Trophoblast cell (in vitro differentiated cells and primary cell): ENCODE measurements at regions not wholly inside any gene's neighbourhood (a gene's known extent, or its start where the extent isn't known, plus 50 kb on each side); places are given as distances from the start of the nearest gene placed in this dataset.
"Not testable (repeated sequence)": the region's sequence is repeated elsewhere in the genome, so short reads cannot be mapped to it uniquely, and the experiment has no call there.

Experiments used
- DNase-seq, 2 donors: peaks; one replicate each; pipeline ENCODE4 v3.0.0-alpha.2; 2016
- H2AFZ ChIP-seq: 2 replicates; pipeline ENCODE4 v1.6.1; 2013; ENCODE audit warnings: low read length, moderate library complexity, mild to moderate bottlenecking; ENCODE audit not compliant: insufficient read depth, poor library complexity
- H2AK5ac ChIP-seq: 2 replicates; pipeline ENCODE4 v1.6.1; 2013; ENCODE audit warnings: mild to moderate bottlenecking, low read length
- H2BK120ac ChIP-seq: 2 replicates; pipeline ENCODE4 v1.6.1; 2013; ENCODE audit warnings: low read length, mild to moderate bottlenecking, moderate library complexity; ENCODE audit not compliant: insufficient read depth, poor library complexity
- H2BK12ac ChIP-seq: 2 replicates; pipeline ENCODE4 v1.6.1; 2013; ENCODE audit warnings: mild to moderate bottlenecking, low read length, moderate library complexity
- H2BK5ac ChIP-seq: 2 replicates; pipeline ENCODE4 v1.6.1; 2013; ENCODE audit warnings: low read length, low read depth, moderate library complexity, mild to moderate bottlenecking; ENCODE audit not compliant: poor library complexity
- H3K14ac ChIP-seq: 2 replicates; pipeline ENCODE4 v1.6.1; 2013; ENCODE audit warnings: mild to moderate bottlenecking, low read length
- H3K18ac ChIP-seq: 2 replicates; pipeline ENCODE4 v1.6.1; 2013; ENCODE audit warnings: mild to moderate bottlenecking, low read length
- H3K23ac ChIP-seq: 2 replicates; pipeline ENCODE4 v1.6.1; 2013; ENCODE audit warnings: low read length
- H3K27ac ChIP-seq: 2 replicates; pipeline ENCODE4 v1.5.1; 2013; ENCODE audit warnings: low read depth, mild to moderate bottlenecking, inconsistent platforms, low read length, moderate library complexity
- H3K27me3 ChIP-seq: 2 replicates; pipeline ENCODE4 v1.6.1; 2013; ENCODE audit warnings: inconsistent platforms, mild to moderate bottlenecking, low read length, moderate library complexity; ENCODE audit not compliant: insufficient read depth
- H3K36me3 ChIP-seq, 2 experiments: 1 replicate in 1 of 2; 2 replicates in 1 of 2; pipeline ENCODE4 v1.6.1; 2013; ENCODE audit warnings: low read length in 2 of 2, mild to moderate bottlenecking in 2 of 2, moderate library complexity in 1 of 2; ENCODE audit not compliant: insufficient read depth in 2 of 2, control insufficient read depth in 1 of 2
- H3K4ac ChIP-seq: 2 replicates; pipeline ENCODE4 v1.6.1; 2013; ENCODE audit warnings: low read depth, mild to moderate bottlenecking, low read length, moderate library complexity
- H3K4me1 ChIP-seq, 2 experiments: 1 replicate in 1 of 2; 2 replicates in 1 of 2; pipeline ENCODE4 v1.6.1; 2013; ENCODE audit warnings: low read length in 2 of 2, mild to moderate bottlenecking in 2 of 2, moderate library complexity in 1 of 2; ENCODE audit not compliant: insufficient read depth in 2 of 2, control insufficient read depth in 1 of 2
- H3K4me2 ChIP-seq: 2 replicates; pipeline ENCODE4 v1.6.1; 2013; ENCODE audit warnings: inconsistent platforms, mild to moderate bottlenecking, low read length, moderate library complexity
- H3K4me3 ChIP-seq: 2 replicates; pipeline ENCODE4 v1.5.1; 2013; ENCODE audit warnings: mild to moderate bottlenecking, low read depth, low read length, inconsistent platforms
- H3K79me1 ChIP-seq: one replicate; pipeline ENCODE4 v1.6.1; 2013; ENCODE audit warnings: low read length
- H3K79me2 ChIP-seq: 2 replicates; pipeline ENCODE4 v1.6.1; 2013; ENCODE audit warnings: low read length, mild to moderate bottlenecking; ENCODE audit not compliant: control insufficient read depth, insufficient read depth, poor library complexity
- H3K9ac ChIP-seq: 2 replicates; pipeline ENCODE4 v1.6.1; 2013; ENCODE audit warnings: mild to moderate bottlenecking, low read length
- H3K9me3 ChIP-seq: 2 replicates; pipeline ENCODE4 v1.6.1; 2013; ENCODE audit warnings: low read depth, mild to moderate bottlenecking, control low read depth, inconsistent platforms, low read length; ENCODE audit not compliant: insufficient read depth
- H4K12ac ChIP-seq: 2 replicates; pipeline ENCODE4 v1.6.1; 2013; ENCODE audit warnings: low read depth, mild to moderate bottlenecking, low read length, moderate library complexity
- H4K8ac ChIP-seq: 2 replicates; pipeline ENCODE4 v1.6.1; 2013; ENCODE audit warnings: low read depth, mild to moderate bottlenecking, low read length, moderate library complexity
- H4K91ac ChIP-seq: one replicate; pipeline ENCODE4 v1.6.1; 2013; ENCODE audit warnings: low read depth, mild to moderate bottlenecking, low read length, moderate library complexity
- WGBS: extraction: QIAGEN DNeasy Blood & Tissue Kit; methylation state at CpG from one replicate; pipeline ENCODE4 v1.1.7; 2013; ENCODE audit warnings: missing lambda C conversion rate; ENCODE audit not compliant: insufficient read length, insufficient coverage; ENCODE audit errors: extremely low coverage; 5-methylcytosine and 5-hydroxymethylcytosine counted together

DNA sequence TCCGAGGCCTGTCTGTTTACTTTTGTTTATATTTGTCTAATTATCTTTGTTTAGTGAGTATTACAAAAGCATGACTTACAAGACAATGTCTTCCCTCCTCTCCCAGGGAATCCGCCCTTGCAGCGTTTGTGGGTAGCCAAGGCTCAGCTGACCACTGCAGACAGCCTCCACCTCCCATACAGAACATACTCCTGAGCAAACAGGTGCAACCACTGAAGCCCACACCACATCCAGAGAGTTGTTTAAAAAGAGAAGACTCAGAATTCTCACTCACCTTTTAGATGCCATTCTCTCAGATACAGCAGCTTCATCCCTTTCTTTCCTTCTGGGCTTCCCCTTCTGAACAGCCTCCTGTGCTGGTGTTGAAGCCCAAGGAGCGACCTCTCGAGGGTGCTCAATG lies 103.5 kb upstream of the TMPRSS2 start:
- no peak overlapping the region for H2AFZ ChIP-seq
- no peak overlapping the region for H4K8ac ChIP-seq
- WGBS = no CpG with 5 or more reads among the region's 5 CpGs

DNA sequence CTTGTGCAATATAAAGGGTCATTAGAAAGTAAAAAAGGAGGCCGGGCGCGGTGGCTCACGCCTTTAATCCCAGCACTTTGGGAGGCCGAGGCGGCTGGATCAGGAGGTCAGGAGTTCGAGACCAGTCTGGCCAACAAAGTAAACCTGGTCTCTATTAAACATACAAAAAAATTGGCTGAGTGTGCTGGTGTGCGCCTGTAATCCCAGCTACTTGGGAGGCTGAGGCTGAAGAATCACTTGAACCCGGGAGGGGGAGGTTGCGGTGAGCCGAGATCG lies 102.8 kb upstream of the TMPRSS2 start:
- H3K36me3 ChIP-seq, H3K27ac ChIP-seq, H3K23ac ChIP-seq, H3K18ac ChIP-seq, H4K12ac ChIP-seq, H2AFZ ChIP-seq, H2AK5ac ChIP-seq, H2BK12ac ChIP-seq, H3K9me3 ChIP-seq, H3K14ac ChIP-seq, DNase-seq, H4K91ac ChIP-seq, H3K4me2 ChIP-seq, H3K4ac ChIP-seq, H2BK5ac ChIP-seq, H3K9ac ChIP-seq, H2BK120ac ChIP-seq, H3K79me2 ChIP-seq, H3K27me3 ChIP-seq, H3K4me1 ChIP-seq, H3K79me1 ChIP-seq, H3K4me3 ChIP-seq, H4K8ac ChIP-seq: not testable (repeated sequence)
- WGBS = no CpG with 5 or more reads among the region's 12 CpGs

More for the DNA sequence above, 103.5 kb upstream of the TMPRSS2 start:
- no peak overlapping the region for H2BK5ac ChIP-seq
- peaks cover 0 to 3% of the 10 kb centered on the region in 2 experiments for H3K4me1 ChIP-seq
- no peak overlapping the region for H3K4ac ChIP-seq
- no peak overlapping the region for H4K91ac ChIP-seq
- H3K9ac ChIP-seq = no peak overlapping the region
- no peak overlapping the region for H4K12ac ChIP-seq
- no peak overlapping the region for H3K14ac ChIP-seq
- no peaks in the 10 kb centered on the region for H3K79me2 ChIP-seq
- DNase-seq = no peak
- H3K27ac ChIP-seq = no peak overlapping the region
- no peak overlapping the region for H2BK12ac ChIP-seq
- H3K18ac ChIP-seq = no peak overlapping the region
- H3K4me2 ChIP-seq = no peak overlapping the region
- no peak overlapping the region for H3K23ac ChIP-seq
- no peaks in the 10 kb centered on the region for H3K27me3 ChIP-seq
- H2BK120ac ChIP-seq = no peak overlapping the region
- H2AK5ac ChIP-seq = no peak overlapping the region
- no peak overlapping the region for H3K4me3 ChIP-seq
- no peaks in the 10 kb centered on the region for H3K36me3 ChIP-seq
- H3K79me1 ChIP-seq = peaks cover 5% of the 10 kb centered on the region
- H3K9me3 ChIP-seq = peaks cover 7% of the 10 kb centered on the region

DNA sequence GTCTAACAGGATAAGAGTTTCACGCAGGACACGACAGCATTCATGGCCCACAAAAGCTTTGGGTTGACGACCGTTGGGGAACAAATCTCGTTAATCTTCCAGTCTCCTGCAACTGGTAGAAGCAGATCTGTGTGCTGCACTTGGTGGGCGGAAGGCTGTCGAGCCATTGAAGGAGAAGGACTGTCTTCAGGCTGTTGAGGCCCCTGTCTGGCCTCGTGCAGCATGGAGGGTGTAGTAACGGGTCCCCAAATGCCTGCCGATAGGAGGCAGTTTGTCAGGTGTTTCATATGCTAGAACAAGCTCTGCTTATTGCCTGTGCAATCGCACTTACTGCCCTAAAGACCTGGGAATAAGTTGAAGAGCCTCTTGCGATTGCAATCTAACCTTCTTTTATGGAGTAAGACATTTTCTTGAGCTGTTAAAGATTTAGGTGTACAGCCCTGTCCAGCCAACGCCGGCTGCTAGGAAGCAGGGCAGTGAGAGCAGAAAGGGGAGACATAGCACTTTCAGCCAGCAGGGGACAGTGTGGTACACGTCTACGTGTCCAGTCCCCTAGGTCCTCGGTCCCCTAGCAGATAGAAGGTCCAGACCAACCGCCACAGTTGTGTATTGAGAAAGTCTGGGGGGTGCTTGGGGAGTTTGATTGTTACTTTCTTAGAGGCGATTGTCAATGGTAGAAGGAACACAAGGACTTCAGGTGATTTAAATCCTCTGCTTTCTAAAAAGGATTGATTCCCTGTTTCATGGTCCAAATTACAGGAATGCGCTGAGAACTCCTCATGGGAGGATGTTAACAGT lies 102.3 kb upstream of the TMPRSS2 start:
- no peaks in the 10 kb centered on the region for H3K27me3 ChIP-seq

DNA sequence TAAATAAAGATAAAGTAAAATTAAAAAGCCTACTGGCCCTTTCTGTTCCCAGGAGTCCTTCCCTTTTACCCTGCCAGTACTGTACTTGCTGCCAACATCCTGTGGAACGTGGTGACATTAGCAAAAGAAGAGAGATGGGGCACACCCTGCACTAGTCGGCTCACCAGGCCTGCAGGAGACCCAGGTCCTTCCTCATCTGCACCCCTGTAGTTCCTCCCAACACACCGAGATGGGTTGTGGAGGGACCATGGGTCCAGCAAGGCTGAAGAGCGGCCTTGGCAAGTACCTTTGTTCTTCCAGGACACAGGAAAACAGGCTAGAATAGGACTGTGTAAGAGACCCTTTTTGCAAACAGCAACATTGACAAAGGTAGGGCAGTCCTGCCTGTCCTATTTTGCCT lies 98.7 kb upstream of the TMPRSS2 start:
- Histone ChIP-seq H3K79me1 (no peaks in the 10 kb centered on the region), H3K14ac (no peak overlapping the region), H4K8ac (no peak overlapping the region), H3K27me3 (no peaks in the 10 kb centered on the region), H3K79me2 (no peaks in the 10 kb centered on the region), H3K4me3 (no peak overlapping the region), H3K4me1 (no peaks in the 10 kb centered on the region), H2AFZ (no peak overlapping the region), H4K91ac (no peak overlapping the region), H2BK5ac (no peak overlapping the region), H2BK12ac (no peak overlapping the region), H3K18ac (no peak overlapping the region), H3K4me2 (no peak overlapping the region), H3K9ac (no peak overlapping the region), H3K23ac (no peak overlapping the region), H4K12ac (no peak overlapping the region), H3K36me3 (no peaks in the 10 kb centered on the region), H3K27ac (no peak overlapping the region), H2AK5ac (no peak overlapping the region), H3K9me3 (peaks cover 5% of the 10 kb centered on the region), H2BK120ac (no peak overlapping the region), H3K4ac (no peak overlapping the region)
- no peak for DNase-seq
- no CpG with 5 or more reads among the region's 4 CpGs for WGBS

More for the DNA sequence above, 102.3 kb upstream of the TMPRSS2 start:
- no peak overlapping the region for H3K14ac ChIP-seq
- no CpG with 5 or more reads among the region's 20 CpGs for WGBS
- H3K4me1 ChIP-seq = peaks cover 0 to 3% of the 10 kb centered on the region in 2 experiments
- no peak overlapping the region for H2AFZ ChIP-seq
- no peak overlapping the region for H2BK12ac ChIP-seq
- no peak overlapping the region for H3K23ac ChIP-seq
- H2BK5ac ChIP-seq = no peak overlapping the region
- no peak overlapping the region for H2AK5ac ChIP-seq
- H2BK120ac ChIP-seq = no peak overlapping the region
- no peak overlapping the region for H3K18ac ChIP-seq
- no peaks in the 10 kb centered on the region for H3K79me2 ChIP-seq
- H3K4ac ChIP-seq = no peak overlapping the region
- H3K36me3 ChIP-seq = no peaks in the 10 kb centered on the region
- H4K8ac ChIP-seq = no peak overlapping the region
- H3K9me3 ChIP-seq = peaks cover 7% of the 10 kb centered on the region
- no peak overlapping the region for H3K4me3 ChIP-seq
- DNase-seq = peak; percentile 62 to 79
- H4K12ac ChIP-seq = no peak overlapping the region
- H3K4me2 ChIP-seq = no peak overlapping the region
- peaks cover 5% of the 10 kb centered on the region for H3K79me1 ChIP-seq
- H4K91ac ChIP-seq = no peak overlapping the region
- no peak overlapping the region for H3K27ac ChIP-seq
- H3K9ac ChIP-seq = no peak overlapping the region
